Stimulated activated CD4-positive, alpha-beta T cell treated with anti-CD3 and anti-CD28 coated beads, Interleukin-12 subunit alpha, Interleukin-12 subunit beta, amount 100 ng/mL, for 24 hours (primary cell): ENCODE measurements at regions not wholly inside any gene's neighbourhood (a gene's known extent, or its start where the extent isn't known, plus 50 kb on each side); places are given as distances from the start of the nearest gene placed in this dataset.

ENCODE experiments used
- DNase-seq, 2 experiments: peaks; one replicate each; pipeline ENCODE4 v3.0.0-alpha.2; 2020; ENCODE audit warnings: low read depth in 2 of 2

- no peak for DNase-seq
Observed at GRCh38 chr12:130101370-130101769, 60.9 kb upstream of the FZD10 start.

GRCh38 chr12:130102266-130102665, 60.0 kb upstream of the FZD10 start:
- no peak for DNase-seq

GRCh38 chr12:130104571-130105106, 57.6 kb upstream of the FZD10 start:
- DNase-seq, result no peak

GRCh38 chr12:130109062-130109945, 53.0 kb upstream of the FZD10 start:
- no peak for DNase-seq

GRCh38 chr12:130110914-130111313, 51.4 kb upstream of the FZD10 start:
- no peak for DNase-seq

GRCh38 chr12:130111965-130112496, 50.2 kb upstream of the FZD10 start:
- no peak for DNase-seq
